H1 (cell line): ENCODE measurements at regions not wholly inside any gene's neighbourhood (a gene's known extent, or its start where the extent isn't known, plus 50 kb on each side); places are given as distances from the start of the nearest gene placed in this dataset.
A peak's percentile ranks its signal among the peaks of the same experiment; 100 is the strongest.

Experiments used
- CTCF ChIA-PET: fragments of 300-600 bp; sonication (Branson Sonifier 250); formaldehyde crosslinking; loops from one replicate; lab custom pipeline; 2021; ENCODE audit not compliant: partially characterized antibody; lab: Charles Lee
- POLR2A ChIA-PET: fragments of 300-600 bp; sonication (Branson Sonifier 250); formaldehyde crosslinking; loops from one replicate; lab custom pipeline; 2021; ENCODE audit warnings: inconsistent platforms; ENCODE audit not compliant: partially characterized antibody; lab: Charles Lee
- DNase-seq, 2 experiments: peaks; one replicate each; pipeline versions ENCODE4 v3.0.0 to v3.0.0-alpha.2; 2010 to 2022; ENCODE audit warnings: low spot score in 2 of 2, low read depth in 1 of 2, mixed read lengths in 1 of 2
- FAIRE-seq: peaks from 2 replicates; lab custom pipeline; 2011; peaks lifted over from hg19 to GRCh38; lab: Jason Lieb, UNC
- H2AFZ ChIP-seq: 2 replicates; pipeline ENCODE4 v1.8.1; 2012; ENCODE audit warnings: low read length, inconsistent platforms
- H2AK5ac ChIP-seq: 2 replicates; pipeline ENCODE4 v1.6.1; 2013; ENCODE audit warnings: low read depth, low read length
- H2BK120ac ChIP-seq: replicated peaks from 2 replicates; pipeline ENCODE3; 2013; ENCODE audit warnings: low read depth, low read length, inconsistent platforms
- H2BK12ac ChIP-seq: 2 replicates; pipeline ENCODE4 v1.6.1; 2013; ENCODE audit warnings: low read depth, low read length
- H2BK15ac ChIP-seq: 2 replicates; pipeline ENCODE4 v1.6.1; 2013; ENCODE audit warnings: low read length
- H2BK20ac ChIP-seq: 2 replicates; pipeline ENCODE4 v1.6.1; 2013; ENCODE audit warnings: low read length
- H2BK5ac ChIP-seq: 2 replicates; pipeline ENCODE4 v1.6.1; 2013; ENCODE audit warnings: low read depth, low read length
- H3K14ac ChIP-seq: 2 replicates; pipeline ENCODE4 v1.6.1; 2013; ENCODE audit warnings: inconsistent platforms; ENCODE audit not compliant: insufficient read length
- H3K18ac ChIP-seq: 2 replicates; pipeline ENCODE4 v1.6.1; 2013; ENCODE audit warnings: low read length; ENCODE audit errors: extremely low read depth
- H3K23ac ChIP-seq: 2 replicates; pipeline ENCODE4 v1.6.1; 2013; ENCODE audit warnings: inconsistent platforms; ENCODE audit not compliant: insufficient read length
- H3K23me2 ChIP-seq: 2 replicates; pipeline ENCODE4 v1.6.1; 2013; ENCODE audit warnings: low read depth, low read length
- H3K27ac ChIP-seq: 2 replicates; pipeline ENCODE4 v1.6.1; 2011; ENCODE audit warnings: low read depth, low read length, inconsistent platforms
- H3K27me3 ChIP-seq, 4 experiments: replicated peaks in 1 of 4; 1 replicate in 1 of 4; 2 replicates in 3 of 4; pipeline versions ENCODE4 v1.6.1 to v1.8.1; 2011 to 2013; ENCODE audit warnings: low read length in 3 of 4, mild to moderate bottlenecking in 3 of 4, inconsistent platforms in 2 of 4, mixed read lengths in 2 of 4, moderate library complexity in 1 of 4; ENCODE audit not compliant: control insufficient read depth in 3 of 4, insufficient read depth in 3 of 4; ENCODE audit errors: extremely low read depth in 1 of 4
- H3K36me3 ChIP-seq, 4 experiments: 2 replicates each; pipeline versions ENCODE4 v1.6.1 to v1.8.1; 2011 to 2013; ENCODE audit warnings: mild to moderate bottlenecking in 4 of 4, low read length in 3 of 4, moderate library complexity in 2 of 4, control low read depth in 1 of 4, inconsistent platforms in 1 of 4; ENCODE audit not compliant: insufficient read depth in 4 of 4, control insufficient read depth in 2 of 4
- H3K4ac ChIP-seq: replicated peaks from 2 replicates; pipeline ENCODE3; 2013; ENCODE audit warnings: low read length, low read depth, mixed read lengths, inconsistent platforms; ENCODE audit not compliant: insufficient read length
- H3K4me1 ChIP-seq, 4 experiments: replicated peaks in 1 of 4; 1 replicate in 1 of 4; 2 replicates in 3 of 4; pipeline versions ENCODE4 v1.6.1 to v1.8.1; 2011 to 2013; ENCODE audit warnings: low read length in 3 of 4, inconsistent platforms in 2 of 4, mixed read lengths in 1 of 4; ENCODE audit not compliant: insufficient read depth in 4 of 4, control insufficient read depth in 3 of 4
- H3K4me2 ChIP-seq, 2 experiments: 2 replicates each; pipeline versions ENCODE4 v1.6.1 to v1.8.1; 2011 to 2013; ENCODE audit warnings: low read depth in 2 of 2, low read length in 2 of 2, control low read depth in 1 of 2, inconsistent platforms in 1 of 2, mild to moderate bottlenecking in 1 of 2; ENCODE audit not compliant: insufficient read depth in 1 of 2
- H3K4me3 ChIP-seq, 4 experiments: fragments of 200-600, 300-600 bp in 1 of 4; sonication (generic), shearing (Covaris generic), sonication (Bioruptor Twin) in 1 of 4; 2 replicates each; pipeline versions ENCODE4 v1.5.1 to v1.8.1; 2011 to 2016; ENCODE audit warnings: low read length in 4 of 4, low read depth in 3 of 4, control low read depth in 2 of 4, inconsistent platforms in 2 of 4, mild to moderate bottlenecking in 2 of 4, mixed read lengths in 1 of 4, moderate library complexity in 1 of 4; ENCODE audit not compliant: insufficient read depth in 2 of 4; ENCODE audit errors: extremely low read depth in 1 of 4
- H3K56ac ChIP-seq: replicated peaks from 2 replicates; pipeline ENCODE3; 2013; ENCODE audit warnings: low read depth, mild to moderate bottlenecking, mixed read lengths, low read length, inconsistent platforms; ENCODE audit not compliant: insufficient read length
- H3K79me1 ChIP-seq: 2 replicates; pipeline ENCODE4 v1.6.1; 2013; ENCODE audit warnings: low read depth, low read length, control low read depth
- H3K79me2 ChIP-seq, 2 experiments: 2 replicates each; pipeline versions ENCODE4 v1.6.1 to v1.8.1; 2012 to 2013; ENCODE audit warnings: low read length in 2 of 2, mild to moderate bottlenecking in 2 of 2, inconsistent platforms in 1 of 2; ENCODE audit not compliant: insufficient read depth in 2 of 2, control insufficient read depth in 1 of 2
- H3K9ac ChIP-seq, 4 experiments: replicated peaks in 1 of 4; 1 replicate in 1 of 4; 2 replicates in 3 of 4; pipeline versions ENCODE4 v1.6.1 to v1.8.1; 2011 to 2013; ENCODE audit warnings: low read depth in 3 of 4, low read length in 3 of 4, control low read depth in 2 of 4, mild to moderate bottlenecking in 2 of 4, moderate library complexity in 2 of 4, inconsistent platforms in 1 of 4; ENCODE audit errors: extremely low read depth in 1 of 4
- H3K9me3 ChIP-seq, 2 experiments: 2 replicates each; pipeline versions ENCODE4 v1.6.1 to v1.8.1; 2012 to 2013; ENCODE audit warnings: mild to moderate bottlenecking in 2 of 2, moderate library complexity in 2 of 2, control low read depth in 1 of 2, inconsistent platforms in 1 of 2, low read depth in 1 of 2, low read length in 1 of 2, mixed read lengths in 1 of 2; ENCODE audit not compliant: insufficient read depth in 2 of 2
- H4K20me1 ChIP-seq, 2 experiments: replicated peaks in 1 of 2; 2 replicates each; pipeline versions ENCODE3 to v1.8.1; 2011 to 2013; ENCODE audit warnings: inconsistent platforms in 2 of 2, low read length in 2 of 2, mild to moderate bottlenecking in 1 of 2; ENCODE audit not compliant: insufficient read depth in 2 of 2, control insufficient read depth in 1 of 2
- H4K5ac ChIP-seq: 2 replicates; pipeline ENCODE4 v1.6.1; 2013; ENCODE audit warnings: low read length, low read depth, mixed read lengths, inconsistent platforms; ENCODE audit not compliant: insufficient read length
- H4K8ac ChIP-seq: 2 replicates; pipeline ENCODE4 v1.8.0; 2013; ENCODE audit warnings: mild to moderate bottlenecking, moderate library complexity, low read length, inconsistent platforms; ENCODE audit not compliant: insufficient read depth; ENCODE audit errors: extremely low read depth
- H4K91ac ChIP-seq: replicated peaks from 2 replicates; pipeline ENCODE3; 2013; ENCODE audit warnings: low read length, mixed read lengths, inconsistent platforms; ENCODE audit not compliant: insufficient read length
- ATF2 ChIP-seq: IDR thresholded peaks from 2 replicates; pipeline ENCODE4 v1.6.1; 2012; ENCODE audit warnings: low read length, inconsistent platforms
- BRCA1 ChIP-seq: IDR thresholded peaks from 2 replicates; pipeline ENCODE4 v1.6.1; 2012; ENCODE audit warnings: low read depth, low read length, improper control_type of control experiment
- CREB1 ChIP-seq: IDR thresholded peaks from 2 replicates; pipeline ENCODE4 v1.6.1; 2012; ENCODE audit warnings: inconsistent platforms
- EP300 ChIP-seq, 2 experiments: IDR thresholded peaks; 1 replicate in 1 of 2; 2 replicates in 1 of 2; pipeline ENCODE4 v1.6.1; 2011 to 2012; ENCODE audit warnings: low read depth in 2 of 2, low read length in 2 of 2, mild to moderate bottlenecking in 2 of 2, borderline replicate concordance in 1 of 2, inconsistent platforms in 1 of 2, moderate library complexity in 1 of 2
- KDM1A ChIP-seq: fragments of 200-600, 300-600 bp; sonication (generic); IDR thresholded peaks from 2 replicates; pipeline ENCODE4 v1.7.1; 2016; ENCODE audit warnings: mild to moderate bottlenecking, low read length, borderline replicate concordance
- KDM4A ChIP-seq: IDR thresholded peaks from one replicate; pipeline ENCODE4 v1.7.1; 2012; ENCODE audit warnings: low read depth, mild to moderate bottlenecking, moderate library complexity, low read length, inconsistent platforms; ENCODE audit not compliant: severe bottlenecking
- NANOG ChIP-seq: IDR thresholded peaks from 2 replicates; pipeline ENCODE4 v1.6.1; 2011; ENCODE audit warnings: low read length, low read depth, mild to moderate bottlenecking, inconsistent platforms; ENCODE audit not compliant: insufficient read depth, poor library complexity, severe bottlenecking
- POLR2A ChIP-seq, 2 experiments: IDR thresholded peaks; 1 replicate in 1 of 2; 2 replicates in 1 of 2; pipeline ENCODE4 v1.6.1; 2011; ENCODE audit warnings: low read depth in 2 of 2, low read length in 2 of 2, mild to moderate bottlenecking in 2 of 2; ENCODE audit errors: control extremely low read depth in 1 of 2
- POU5F1 ChIP-seq: IDR thresholded peaks from 2 replicates; pipeline ENCODE4 v1.6.1; 2011; ENCODE audit warnings: low read depth, mild to moderate bottlenecking, low read length, moderate library complexity
- RFX5 ChIP-seq: IDR thresholded peaks from 2 replicates; pipeline ENCODE4 v1.6.1; 2011; ENCODE audit warnings: low read depth, low read length, improper control_type of control experiment, borderline replicate concordance
- SIRT6 ChIP-seq: IDR thresholded peaks from one replicate; pipeline ENCODE4 v1.7.1; 2012; ENCODE audit warnings: low read length, inconsistent platforms
- SP1 ChIP-seq: IDR thresholded peaks from 2 replicates; pipeline ENCODE4 v1.6.1; 2011; ENCODE audit warnings: low read depth, low read length
- TAF1 ChIP-seq: IDR thresholded peaks from 2 replicates; pipeline ENCODE4 v1.6.1; 2011; ENCODE audit warnings: mild to moderate bottlenecking, low read depth, low read length
- WGBS, 2 experiments: shearing (Covaris generic) in 1 of 2; methylation state at CpG; one replicate each; pipeline versions ENCODE4 v1.1.6 to v1.1.7; 2013 to 2015; ENCODE audit warnings: low lambda C conversion rate in 2 of 2, mixed read lengths in 2 of 2, inconsistent platforms in 1 of 2, low coverage in 1 of 2, missing lambda C conversion rate in 1 of 2; ENCODE audit not compliant: insufficient replicate concordance in 2 of 2, insufficient coverage in 1 of 2, insufficient read length in 1 of 2; ENCODE audit errors: extremely low coverage in 1 of 2, missing lambda C conversion rate in 1 of 2; 5-methylcytosine and 5-hydroxymethylcytosine counted together

GRCh38 chr16:86396422-86396821 lies 113.9 kb upstream of the FOXF1 start:
- peak overlapping the region; percentile 80; the same call in 1 of the 2 replicates for H2AFZ ChIP-seq
- no peak overlapping the region for H4K8ac ChIP-seq
- peaks cover 0 to 3% (median 0%) of the 10 kb centered on the region in 4 experiments; a peak in 1 of 7 replicates for H3K4me1 ChIP-seq
- no peaks in the 10 kb centered on the region; a peak in 1 of 8 replicates for H3K36me3 ChIP-seq
- no peaks in the 10 kb centered on the region for H3K79me1 ChIP-seq
- H3K4me2 ChIP-seq = no peak overlapping the region; a peak in 1 of 4 replicates
- H3K9ac ChIP-seq = no peak overlapping the region
- POLR2A ChIA-PET = interaction anchor here (0.6 to 0.7 kb wide), 2 partner anchors 70 to 90 kb away, joined by 3 read pairs; no protein-coding TSS in a partner anchor
- H3K4ac ChIP-seq = no peak overlapping the region
- H3K4me3 ChIP-seq = no peak overlapping the region
- no peak overlapping the region for H2BK15ac ChIP-seq
- no peak overlapping the region for H4K91ac ChIP-seq
- H2BK20ac ChIP-seq = no peak overlapping the region; the same call in 1 of the 2 replicates
- peaks cover 0 to 3% of the 10 kb centered on the region in 2 experiments for H4K20me1 ChIP-seq
- no peaks in the 10 kb centered on the region for H3K79me2 ChIP-seq
- H3K56ac ChIP-seq = no peak overlapping the region
- no peak overlapping the region for H2BK12ac ChIP-seq
- no peak overlapping the region for H3K27ac ChIP-seq
- H3K14ac ChIP-seq = no peak overlapping the region
- H2AK5ac ChIP-seq = no peak overlapping the region
- H2BK120ac ChIP-seq = no peak overlapping the region
- CTCF ChIA-PET = interaction anchor here (0.7 to 3.0 kb wide), 5 partner anchors 15 to 143 kb away, joined by 3 to 9 read pairs (median 5); no protein-coding TSS in a partner anchor
- no peak for DNase-seq
- H3K18ac ChIP-seq = no peak overlapping the region
- WGBS, 2 experiments = 79% methylated on average over 10 of the region's 10 CpGs; no CpG with 5 or more reads in 1 of the 2 experiments
- peaks cover 6% of the 10 kb centered on the region; the same call in 1 of the 2 replicates for H3K23me2 ChIP-seq
- H2BK5ac ChIP-seq = no peak overlapping the region
- no peak for FAIRE-seq
- H4K5ac ChIP-seq = no peak overlapping the region
- no peaks in the 10 kb centered on the region for H3K9me3 ChIP-seq
- H3K27me3 ChIP-seq = no peaks in the 10 kb centered on the region
- H3K23ac ChIP-seq = no peak overlapping the region
- TF ChIP-seq POLR2A (IDR thresholded peaks at IDR 0.05; ENCODE audit: control extremely low read depth in 1 of 2, low read depth in 2 of 2, low read length in 2 of 2) = no peak
- TF ChIP-seq CREB1 = no peak
- TF ChIP-seq NANOG = no peak
- TF ChIP-seq RFX5 = no peak
- TF ChIP-seq POU5F1 = no peak
- no peak for TF ChIP-seq TAF1
- TF ChIP-seq BRCA1 = no peak
- no peak for TF ChIP-seq KDM1A
- TF ChIP-seq SIRT6 = no peak
- TF ChIP-seq ATF2 = no peak
- no peak for TF ChIP-seq KDM4A
- TF ChIP-seq EP300 (IDR thresholded peaks at IDR 0.05; ENCODE audit: borderline replicate concordance in 1 of 2, low read depth in 2 of 2, low read length in 2 of 2) = no peak
- no peak for TF ChIP-seq SP1
